ENCODE measurements at regions not wholly inside any gene's neighbourhood (a gene's known extent, or its start where the extent isn't known, plus 50 kb on each side); places are given as distances from the start of the nearest gene placed in this dataset.

- ChIA-PET RAD21 (ENCODE audit: unreplicated experiment) (no interaction called here), POLR2A (no interaction called here), SMC1A (ENCODE audit: uncharacterized antibody, unreplicated experiment) (no interaction called here), CTCF (no interaction called here)
- H3K9ac ChIP-seq (ENCODE audit: control insufficient read depth, insufficient read depth, low read length): no peak overlapping the region
- in situ Hi-C loops (cut with MboI): no loop called here
- H4K20me1 ChIP-seq (ENCODE audit: control insufficient read depth, insufficient read depth): no peaks in the 10 kb centered on the region
- H3K4me3 ChIP-seq: no peak overlapping the region
- no peaks in the 10 kb centered on the region for H3K4me1 ChIP-seq (ENCODE audit: control insufficient read depth, insufficient read depth, low read length)
- no peak for FAIRE-seq
- BruUV-seq (replicated peaks): no TSS peak
- ATAC-seq: no peak
- TF ChIP-seq EGR1 (IDR thresholded peaks at IDR 0.05; ENCODE audit: borderline replicate concordance in 1 of 2, low read depth in 2 of 2, low read length in 2 of 2) (no peak), MEF2A (IDR thresholded peaks at IDR 0.05; ENCODE audit: insufficient read depth, low read depth, low read length) (no peak), HSF1 (IDR thresholded peaks at IDR 0.05; ENCODE audit: low read depth, low read length) (no peak), SREBF2 (IDR thresholded peaks at IDR 0.05; ENCODE audit: low read length) (no peak), USF1 (IDR thresholded peaks at IDR 0.05; ENCODE audit: borderline replicate concordance, extremely low read length, insufficient read depth, low read depth, low read length) (no peak), DPF2 (IDR thresholded peaks at IDR 0.05) (no peak), IRF4 (IDR thresholded peaks at IDR 0.05; ENCODE audit: low read depth, low read length) (no peak), CEBPB (IDR thresholded peaks at IDR 0.05; ENCODE audit: borderline replicate concordance in 1 of 2, low read depth in 2 of 2, low read length in 2 of 2) (no peak), FOXM1 (IDR thresholded peaks at IDR 0.05; ENCODE audit: low read depth, low read length) (no peak), RB1 (IDR thresholded peaks at IDR 0.05; ENCODE audit: borderline replicate concordance) (no peak), NR2F1 (conservative IDR thresholded peaks at IDR 0.05) (no peak), ATF7 (IDR thresholded peaks at IDR 0.05; ENCODE audit: low read depth) (no peak), BCL11A (IDR thresholded peaks at IDR 0.05; ENCODE audit: low read depth, low read length) (no peak)
- TF ChIP-seq, protein P1, sequence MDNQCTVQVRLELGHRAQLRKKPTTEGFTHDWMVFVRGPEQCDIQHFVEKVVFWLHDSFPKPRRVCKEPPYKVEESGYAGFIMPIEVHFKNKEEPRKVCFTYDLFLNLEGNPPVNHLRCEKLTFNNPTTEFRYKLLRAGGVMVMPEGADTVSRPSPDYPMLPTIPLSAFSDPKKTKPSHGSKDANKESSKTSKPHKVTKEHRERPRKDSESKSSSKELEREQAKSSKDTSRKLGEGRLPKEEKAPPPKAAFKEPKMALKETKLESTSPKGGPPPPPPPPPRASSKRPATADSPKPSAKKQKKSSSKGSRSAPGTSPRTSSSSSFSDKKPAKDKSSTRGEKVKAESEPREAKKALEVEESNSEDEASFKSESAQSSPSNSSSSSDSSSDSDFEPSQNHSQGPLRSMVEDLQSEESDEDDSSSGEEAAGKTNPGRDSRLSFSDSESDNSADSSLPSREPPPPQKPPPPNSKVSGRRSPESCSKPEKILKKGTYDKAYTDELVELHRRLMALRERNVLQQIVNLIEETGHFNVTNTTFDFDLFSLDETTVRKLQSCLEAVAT (IDR thresholded peaks at IDR 0.05): no peak
- TF ChIP-seq, protein P2, sequence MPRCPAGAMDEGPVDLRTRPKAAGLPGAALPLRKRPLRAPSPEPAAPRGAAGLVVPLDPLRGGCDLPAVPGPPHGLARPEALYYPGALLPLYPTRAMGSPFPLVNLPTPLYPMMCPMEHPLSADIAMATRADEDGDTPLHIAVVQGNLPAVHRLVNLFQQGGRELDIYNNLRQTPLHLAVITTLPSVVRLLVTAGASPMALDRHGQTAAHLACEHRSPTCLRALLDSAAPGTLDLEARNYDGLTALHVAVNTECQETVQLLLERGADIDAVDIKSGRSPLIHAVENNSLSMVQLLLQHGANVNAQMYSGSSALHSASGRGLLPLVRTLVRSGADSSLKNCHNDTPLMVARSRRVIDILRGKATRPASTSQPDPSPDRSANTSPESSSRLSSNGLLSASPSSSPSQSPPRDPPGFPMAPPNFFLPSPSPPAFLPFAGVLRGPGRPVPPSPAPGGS (IDR thresholded peaks at IDR 0.05; ENCODE audit: borderline replicate concordance, insufficient read depth, low read depth, low read length, poor library complexity, severe bottlenecking): no peak
- no peaks in the 10 kb centered on the region for H3K27me3 ChIP-seq (replicated peaks in 1 of 2; ENCODE audit: control insufficient read depth in 2 of 2, insufficient read depth in 2 of 2, low read length in 1 of 2)
- no peak for DNase-seq (ENCODE audit: low read depth, low spot score)
- H3K27ac ChIP-seq (ENCODE audit: control insufficient read depth, insufficient read depth): no peak overlapping the region
- no peaks in the 10 kb centered on the region for H3K9me3 ChIP-seq (replicated peaks; ENCODE audit: control insufficient read depth, insufficient read depth, low read length)
- H3K79me2 ChIP-seq (ENCODE audit: control insufficient read depth, insufficient read depth, low read length): no peaks in the 10 kb centered on the region
- intact Hi-C loops (cut with micrococcal nuclease; ENCODE audit: unreplicated experiment): no loop called here
- WGBS (ENCODE audit: insufficient coverage, insufficient replicate concordance, low lambda C conversion rate, missing lambda C conversion rate): 26% methylated on average over 14 of the region's 16 CpGs
- no peak overlapping the region for H3K4me2 ChIP-seq (ENCODE audit: control insufficient read depth, insufficient read depth)
- no peaks in the 10 kb centered on the region for H3K36me3 ChIP-seq (ENCODE audit: control insufficient read depth in 2 of 2, insufficient read depth in 2 of 2, low read length in 1 of 2)
- no peak overlapping the region for H2AFZ ChIP-seq (ENCODE audit: control insufficient read depth, low read depth, low read length)
Measured at GRCh38 chrX:126272795-126273497, 106.9 kb upstream of the DCAF12L2 start.
